8988T (cell line): ENCODE measurements at regions not wholly inside any gene's neighbourhood (a gene's known extent, or its start where the extent isn't known, plus 50 kb on each side); places are given as distances from the start of the nearest gene placed in this dataset.

ENCODE experiments used
- DNase-seq: peaks from one replicate; pipeline ENCODE4 v3.0.0; 2011

GRCh38 chr10:121185816-121186455, 334.8 kb downstream of the WDR11 start:
- no peak for DNase-seq

GRCh38 chr10:121187391-121187790, 336.2 kb downstream of the WDR11 start:
- DNase-seq, result no peak

- no peak for DNase-seq
These were observed 336.8 kb downstream of the WDR11 start for GRCh38 chr10:121188005-121188404.

- DNase-seq, result no peak
These were observed 337.9 kb downstream of the WDR11 start for GRCh38 chr10:121189066-121189465.

GRCh38 chr10:121194696-121195523, 343.7 kb downstream of the WDR11 start:
- no peak for DNase-seq

- DNase-seq, result no peak
These were observed 344.4 kb downstream of the WDR11 start for GRCh38 chr10:121195524-121195910.

GRCh38 chr10:121199081-121199480, 347.9 kb downstream of the WDR11 start:
- no peak for DNase-seq

GRCh38 chr10:121205625-121206024, 354.5 kb downstream of the WDR11 start:
- no peak for DNase-seq

GRCh38 chr10:121211446-121211845, 360.3 kb downstream of the WDR11 start:
- no peak for DNase-seq

- DNase-seq, result no peak
These were observed 362.3 kb downstream of the WDR11 start for GRCh38 chr10:121213437-121213836.

GRCh38 chr10:121216295-121216694, 365.1 kb downstream of the WDR11 start:
- no peak for DNase-seq

GRCh38 chr10:121216721-121217181, 365.6 kb downstream of the WDR11 start:
- no peak for DNase-seq

GRCh38 chr10:121217331-121217730, 366.2 kb downstream of the WDR11 start:
- no peak for DNase-seq

- DNase-seq, result no peak
These were observed 369.9 kb downstream of the WDR11 start for GRCh38 chr10:121221072-121221471.

GRCh38 chr10:121221991-121222390, 370.8 kb downstream of the WDR11 start:
- DNase-seq, result no peak

GRCh38 chr10:121222842-121223241, 371.7 kb downstream of the WDR11 start:
- no peak for DNase-seq

GRCh38 chr10:121231079-121231478, 367.2 kb downstream of the FGFR2 start:
- DNase-seq, result no peak

GRCh38 chr10:121232494-121232893, 365.8 kb downstream of the FGFR2 start:
- DNase-seq, result no peak

GRCh38 chr10:121235692-121236091, 362.6 kb downstream of the FGFR2 start:
- no peak for DNase-seq

GRCh38 chr10:121236621-121237020, 361.6 kb downstream of the FGFR2 start:
- DNase-seq, result no peak

GRCh38 chr10:121237718-121238117, 360.5 kb downstream of the FGFR2 start:
- DNase-seq, result no peak

- no peak for DNase-seq
These were observed 358.2 kb downstream of the FGFR2 start for GRCh38 chr10:121240011-121240410.

GRCh38 chr10:121240556-121240955, 357.7 kb downstream of the FGFR2 start:
- DNase-seq, result no peak

GRCh38 chr10:121241337-121241736, 356.9 kb downstream of the FGFR2 start:
- no peak for DNase-seq
